ENCODE measurements at regions not wholly inside any gene's neighbourhood (a gene's known extent, or its start where the extent isn't known, plus 50 kb on each side); places are given as distances from the start of the nearest gene placed in this dataset.

GRCh38 chr15:96390986-96391385 is 60.5 kb downstream of the NR2F2 start:
- DNase-seq (ENCODE audit: low read depth in 1 of 2, low spot score in 1 of 2): no peak

DNA sequence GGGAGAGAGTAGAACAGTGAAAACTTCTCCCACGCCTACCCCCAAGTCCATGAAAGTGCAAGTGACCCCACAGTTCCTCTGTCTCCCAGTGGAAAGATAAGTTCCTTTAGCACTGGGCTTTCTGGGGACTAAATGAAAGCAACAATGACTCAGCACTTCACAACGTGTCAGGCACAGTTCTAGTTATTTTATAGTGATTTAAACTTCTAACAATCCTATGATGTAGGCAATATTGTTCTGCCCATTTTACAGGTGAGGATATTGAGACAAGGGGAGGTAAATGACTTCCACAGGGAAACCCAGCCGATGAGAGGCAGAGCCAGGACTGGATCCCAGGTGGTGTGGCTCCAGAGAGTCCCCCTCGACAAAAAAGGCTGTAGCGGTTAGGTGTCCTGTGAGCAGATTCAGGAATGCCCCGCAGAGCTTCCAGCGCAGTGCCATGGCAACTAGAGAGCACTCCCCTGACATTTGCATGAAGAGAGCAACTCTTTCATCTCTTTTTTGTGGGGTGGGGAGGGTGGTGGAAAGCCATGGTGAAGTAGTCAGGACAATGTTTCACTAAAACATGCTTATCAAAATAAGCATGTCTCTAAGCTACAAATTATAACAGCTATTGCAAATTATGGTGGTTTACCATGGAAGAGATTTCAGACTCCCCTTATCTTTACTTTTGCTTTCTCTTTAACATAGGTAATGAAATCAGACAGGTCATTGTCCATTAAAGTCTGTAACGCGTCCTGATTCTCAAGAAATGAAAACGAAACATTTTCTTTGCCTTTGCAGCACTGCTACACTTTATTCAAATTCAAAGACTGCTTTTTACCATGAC is 62.1 kb downstream of the NR2F2 start:
- DNase-seq (ENCODE audit: low read depth in 1 of 2, low spot score in 1 of 2): no peak

DNA sequence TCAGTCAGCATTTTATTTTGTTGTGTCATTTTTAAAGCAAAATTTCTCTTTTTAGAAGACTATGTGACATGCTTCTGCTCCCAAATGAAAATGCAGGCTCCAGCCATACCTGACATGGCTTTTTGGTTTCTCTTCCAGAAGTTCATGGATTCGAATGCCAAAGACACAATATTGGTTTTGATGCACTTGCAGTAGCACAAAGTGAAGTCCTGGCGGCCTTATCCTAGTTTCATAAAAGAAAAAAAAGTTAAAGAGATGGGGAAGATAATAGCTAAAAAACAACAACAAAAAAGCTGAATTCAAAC is 62.7 kb downstream of the NR2F2 start:
- no peak for DNase-seq (ENCODE audit: low read depth in 1 of 2, low spot score in 1 of 2)

DNA sequence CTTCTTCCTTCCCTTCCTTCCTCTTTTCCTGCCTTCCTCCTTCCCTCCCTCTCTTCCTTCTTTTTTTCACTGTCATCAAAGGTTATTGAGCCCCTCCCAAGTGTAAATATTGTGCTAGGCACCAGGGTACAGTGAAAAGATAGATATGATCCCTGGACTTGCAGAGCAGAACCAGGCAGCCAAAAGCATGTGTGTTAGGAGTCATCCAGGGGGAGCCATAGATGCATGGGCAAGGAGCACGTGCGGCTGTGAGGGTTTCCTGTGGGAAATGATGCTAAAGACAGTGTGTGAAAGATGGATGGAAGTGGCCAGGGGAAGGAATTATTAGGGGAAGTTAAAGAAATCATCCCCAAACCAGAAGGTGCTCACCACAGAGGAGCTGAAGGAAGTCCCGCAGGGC is 65.2 kb downstream of the NR2F2 start:
- DNase-seq (ENCODE audit: low read depth in 1 of 2, low spot score in 1 of 2): no peak

- DNase-seq (ENCODE audit: low read depth in 1 of 2, low spot score in 1 of 2): no peak
Measured at GRCh38 chr15:96398776-96399175, 68.3 kb downstream of the NR2F2 start.

- no peak for DNase-seq (ENCODE audit: low read depth in 1 of 2, low spot score in 1 of 2)
Measured at GRCh38 chr15:96402403-96402802, 71.9 kb downstream of the NR2F2 start.

GRCh38 chr15:96403071-96403470 is 72.6 kb downstream of the NR2F2 start:
- no peak for DNase-seq (ENCODE audit: low read depth in 1 of 2, low spot score in 1 of 2)

GRCh38 chr15:96403932-96404331 is 73.4 kb downstream of the NR2F2 start:
- no peak for DNase-seq (ENCODE audit: low read depth in 1 of 2, low spot score in 1 of 2)

DNA sequence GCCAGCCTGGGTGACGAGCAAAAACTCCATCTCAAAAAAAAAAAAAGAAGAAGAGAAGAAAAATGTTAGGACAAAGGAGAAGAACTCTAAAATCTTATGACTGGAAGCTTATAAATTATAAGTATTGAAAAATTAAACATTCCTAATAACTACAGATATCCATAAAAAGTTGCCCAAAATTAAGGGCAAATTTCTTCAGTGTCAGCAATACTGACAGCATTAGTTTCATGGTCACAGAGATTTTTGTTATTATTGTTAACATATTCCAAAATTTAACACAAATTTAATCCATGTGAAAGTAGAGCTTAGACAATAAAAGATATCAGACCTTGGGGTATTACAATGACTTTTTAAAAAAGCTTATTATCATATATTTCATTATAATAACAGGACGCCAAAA is 74.1 kb downstream of the NR2F2 start:
- no peak for DNase-seq (ENCODE audit: low read depth in 1 of 2, low spot score in 1 of 2)

- no peak for DNase-seq (ENCODE audit: low read depth in 1 of 2, low spot score in 1 of 2)
Measured at GRCh38 chr15:96406291-96406690, 75.8 kb downstream of the NR2F2 start.

DNA sequence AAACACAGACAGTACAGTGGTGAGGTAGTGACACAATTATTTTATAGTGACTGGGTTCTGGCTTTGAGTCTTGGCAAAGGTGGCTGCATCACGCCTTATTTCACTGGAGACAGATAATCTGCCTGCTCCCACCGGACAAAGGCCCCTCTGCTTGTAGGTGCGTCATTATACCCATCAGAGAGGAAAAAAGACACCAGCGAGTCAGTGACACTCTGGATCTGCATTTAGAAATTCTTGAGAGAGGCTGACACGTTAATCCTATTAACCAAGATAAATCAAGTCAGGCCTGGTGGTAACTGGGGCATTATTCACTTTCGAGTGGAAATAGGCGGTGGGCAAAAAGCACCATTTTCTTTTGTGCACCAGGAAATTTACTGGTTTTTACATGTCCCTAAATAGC is 76.2 kb downstream of the NR2F2 start:
- DNase-seq (ENCODE audit: low read depth in 1 of 2, low spot score in 1 of 2): no peak

GRCh38 chr15:96407482-96407881 is 77.0 kb downstream of the NR2F2 start:
- DNase-seq (ENCODE audit: low read depth in 1 of 2, low spot score in 1 of 2): no peak

- DNase-seq (ENCODE audit: low read depth in 1 of 2, low spot score in 1 of 2): no peak
Measured at GRCh38 chr15:96408591-96409183, 78.2 kb downstream of the NR2F2 start.

- no peak for DNase-seq (ENCODE audit: low read depth in 1 of 2, low spot score in 1 of 2)
Measured at GRCh38 chr15:96409215-96410138, 79.0 kb downstream of the NR2F2 start.

DNA sequence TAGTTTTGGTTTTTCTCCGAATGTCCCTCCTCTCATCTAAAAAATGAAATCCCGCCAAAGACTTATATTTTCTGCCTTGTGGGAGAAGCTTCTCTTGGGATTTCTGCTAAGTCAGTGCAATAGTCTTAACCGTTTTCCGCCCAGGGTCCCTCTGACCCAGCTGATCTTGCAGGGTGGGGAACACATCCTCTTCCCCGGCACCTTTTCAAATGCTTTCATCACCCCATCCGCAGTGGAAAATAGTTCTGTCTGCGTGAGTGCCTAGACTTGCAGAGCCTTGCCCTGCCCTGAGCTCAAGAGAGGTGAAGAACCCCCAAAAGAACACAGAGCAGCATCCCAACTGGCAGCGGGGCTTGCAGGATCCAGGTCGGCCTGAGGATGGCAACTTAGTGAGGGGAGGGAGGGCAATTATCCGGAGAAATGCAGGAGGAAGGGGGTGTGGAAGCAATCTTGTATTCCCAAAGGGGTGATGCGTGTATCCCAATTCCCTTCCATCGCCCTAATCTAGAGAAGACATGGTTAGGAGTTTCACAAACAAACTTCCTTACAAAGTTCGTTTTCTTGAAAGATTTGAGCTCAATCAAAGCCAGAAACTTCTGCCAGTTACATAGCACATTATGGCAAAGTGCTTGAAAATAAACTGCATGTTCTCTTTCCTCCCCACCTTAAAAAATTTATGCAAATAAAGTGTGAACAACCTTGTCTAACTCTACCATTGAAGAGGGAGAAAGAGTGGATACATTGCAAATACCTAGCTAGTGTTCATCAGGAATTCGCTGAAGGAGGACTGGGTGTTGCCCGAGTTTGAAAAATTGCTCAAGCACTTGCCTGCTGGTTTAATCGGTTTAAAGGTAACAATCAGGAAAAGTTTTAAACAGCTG is 79.9 kb downstream of the NR2F2 start:
- no peak for DNase-seq (ENCODE audit: low read depth in 1 of 2, low spot score in 1 of 2)

GRCh38 chr15:96411056-96412031 is 80.8 kb downstream of the NR2F2 start:
- DNase-seq (ENCODE audit: low read depth in 1 of 2, low spot score in 1 of 2): no peak

GRCh38 chr15:96412045-96412905 is 81.8 kb downstream of the NR2F2 start:
- no peak for DNase-seq (ENCODE audit: low read depth in 1 of 2, low spot score in 1 of 2)

GRCh38 chr15:96412906-96413231 is 82.4 kb downstream of the NR2F2 start:
- DNase-seq (ENCODE audit: low read depth in 1 of 2, low spot score in 1 of 2): no peak

- no peak for DNase-seq (ENCODE audit: low read depth in 1 of 2, low spot score in 1 of 2)
Measured at GRCh38 chr15:96413657-96414056, 83.2 kb downstream of the NR2F2 start.

All from activated T-helper 1 cell treated with anti-CD3 and anti-CD28 coated beads, Interleukin-2, amount 50 U/mL, for 16 hours (primary cell).